Activated T-helper 17 cell treated with anti-CD3 and anti-CD28 coated beads, Interleukin-2, amount 50 U/mL, for 72 hours (primary cell): ENCODE measurements at regions not wholly inside any gene's neighbourhood (a gene's known extent, or its start where the extent isn't known, plus 50 kb on each side); places are given as distances from the start of the nearest gene placed in this dataset.
"Not testable (repeated sequence)": the region's sequence is repeated elsewhere in the genome, so short reads cannot be mapped to it uniquely, and the experiment has no call there.

Experiments
- ATAC-seq: fragments of 150-1000 bp; cut with Tn5 transposase; replicated peaks from 2 replicates; pipeline ENCODE4 v1.10.0; 2021; ENCODE audit warnings: mild to moderate bottlenecking, moderate library complexity
- H3K27ac Mint-ChIP-seq: one replicate; pipeline ENCODE4 v1.8.0; 2022; ENCODE audit warnings: mixed read lengths
- H3K27me3 Mint-ChIP-seq: one replicate; pipeline ENCODE4 v1.8.0; 2022; ENCODE audit warnings: mixed read lengths
- H3K36me3 Mint-ChIP-seq: one replicate; pipeline ENCODE4 v1.8.0; 2022; ENCODE audit warnings: low read depth, mild to moderate bottlenecking, mixed read lengths
- H3K4me1 Mint-ChIP-seq: one replicate; pipeline ENCODE4 v1.8.0; 2022; ENCODE audit warnings: mixed read lengths
- H3K4me3 Mint-ChIP-seq: one replicate; pipeline ENCODE4 v1.8.0; 2022; ENCODE audit warnings: mild to moderate bottlenecking, mixed read lengths
- H3K9me3 Mint-ChIP-seq: one replicate; pipeline ENCODE4 v1.8.0; 2022; ENCODE audit warnings: mixed read lengths

GRCh38 chr5:104045987-104046386 is 483.4 kb upstream of the NUDT12 start:
- Mint-ChIP-seq H3K27ac (no peak overlapping the region), H3K4me3 (no peak overlapping the region), H3K4me1 (no peaks in the 10 kb centered on the region), H3K36me3 (no peaks in the 10 kb centered on the region), H3K27me3 (no peaks in the 10 kb centered on the region), H3K9me3 (peaks cover 14% of the 10 kb centered on the region)
- ATAC-seq, result no peak

DNA sequence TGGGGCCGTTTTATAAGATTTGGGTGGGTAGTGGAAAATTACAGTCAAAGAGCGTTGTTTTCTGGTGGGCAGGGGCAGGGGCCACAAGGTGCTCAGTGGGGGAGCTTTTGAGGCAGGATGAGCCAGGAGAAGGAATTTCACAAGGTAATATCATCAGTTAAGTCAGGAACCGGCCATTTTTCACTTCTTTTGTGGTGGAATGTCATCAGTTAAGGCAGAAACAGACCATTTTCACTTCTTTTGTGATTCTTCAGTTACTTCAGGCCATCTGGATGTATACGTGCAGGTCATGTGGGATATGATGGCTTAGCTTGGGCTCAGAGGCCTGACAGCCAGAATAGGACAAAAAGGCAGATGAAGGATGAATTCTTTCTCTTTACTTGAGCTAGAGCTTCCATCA is 477.3 kb upstream of the NUDT12 start:
- H3K9me3 Mint-ChIP-seq, result peaks cover 12% of the 10 kb centered on the region
- not testable (repeated sequence) for H3K36me3 Mint-ChIP-seq, H3K4me1 Mint-ChIP-seq, H3K27me3 Mint-ChIP-seq, ATAC-seq, H3K4me3 Mint-ChIP-seq, H3K27ac Mint-ChIP-seq

DNA sequence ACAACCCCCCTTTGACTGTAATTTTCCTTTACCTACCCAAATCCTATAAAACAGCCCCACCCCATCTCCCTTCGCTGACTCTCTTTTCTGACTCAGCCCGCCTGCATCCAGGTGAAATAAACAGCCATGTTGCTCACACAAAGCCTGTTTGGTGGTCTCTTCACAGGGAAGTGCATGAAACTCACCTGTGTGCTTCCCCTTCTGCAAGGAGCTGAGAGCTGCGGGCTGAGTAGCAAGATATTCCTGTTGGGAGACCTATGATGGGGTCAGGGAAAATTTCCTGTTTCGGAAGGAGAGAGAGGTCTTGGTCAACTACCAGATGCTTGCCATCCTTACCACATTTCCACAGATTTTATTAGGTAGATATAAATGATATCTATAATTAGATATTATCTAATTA is 474.5 kb upstream of the NUDT12 start:
- not testable (repeated sequence) for H3K27ac Mint-ChIP-seq, H3K4me1 Mint-ChIP-seq, H3K36me3 Mint-ChIP-seq, H3K4me3 Mint-ChIP-seq, H3K27me3 Mint-ChIP-seq, ATAC-seq, H3K9me3 Mint-ChIP-seq

DNA sequence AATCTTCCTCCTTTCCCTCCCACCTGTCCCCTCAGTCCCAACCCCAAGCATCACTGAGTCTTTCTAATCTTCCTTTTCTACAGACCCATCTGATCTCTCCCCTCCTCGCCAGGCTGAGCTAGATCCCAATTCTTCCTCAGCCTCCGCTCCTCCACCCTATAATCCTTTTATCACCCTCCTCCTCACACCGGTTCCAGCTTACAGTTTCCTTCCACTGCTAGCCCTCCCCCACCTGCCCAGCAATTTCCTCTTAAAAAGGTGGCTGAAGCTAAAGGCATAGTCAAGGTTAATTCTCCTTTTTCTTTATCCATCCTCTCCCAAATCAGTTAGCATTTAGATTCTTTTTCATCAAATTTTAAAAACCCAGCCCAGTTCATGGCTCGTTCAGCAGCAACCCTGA is 470.6 kb upstream of the NUDT12 start:
- not testable (repeated sequence) for ATAC-seq, H3K27me3 Mint-ChIP-seq, H3K27ac Mint-ChIP-seq, H3K4me3 Mint-ChIP-seq, H3K9me3 Mint-ChIP-seq, H3K4me1 Mint-ChIP-seq, H3K36me3 Mint-ChIP-seq

DNA sequence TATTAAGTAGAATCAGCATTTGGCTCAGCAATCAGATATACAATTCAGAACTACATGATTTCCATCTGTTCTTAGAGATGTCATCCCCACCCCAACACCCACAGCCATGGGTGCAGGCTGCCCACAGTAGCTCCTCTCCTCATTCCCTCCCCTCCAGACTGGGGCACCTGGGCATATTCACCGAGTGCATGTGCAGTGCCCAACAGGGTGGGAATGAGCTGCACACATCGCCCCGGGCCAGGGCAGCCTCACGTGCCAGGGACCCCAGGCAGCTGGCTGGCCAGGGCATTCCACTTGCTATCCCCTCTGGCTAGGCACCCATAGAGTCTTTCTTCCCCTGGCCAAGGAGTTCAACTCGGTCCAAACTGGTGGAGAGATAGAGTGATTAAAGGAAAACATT is 461.9 kb upstream of the NUDT12 start:
- H3K4me1 Mint-ChIP-seq, result no peaks in the 10 kb centered on the region
- no peak for ATAC-seq
- no peak overlapping the region for H3K4me3 Mint-ChIP-seq
- H3K27me3 Mint-ChIP-seq, result no peaks in the 10 kb centered on the region
- no peaks in the 10 kb centered on the region for H3K36me3 Mint-ChIP-seq
- peaks cover 5% of the 10 kb centered on the region for H3K9me3 Mint-ChIP-seq
- no peak overlapping the region for H3K27ac Mint-ChIP-seq

DNA sequence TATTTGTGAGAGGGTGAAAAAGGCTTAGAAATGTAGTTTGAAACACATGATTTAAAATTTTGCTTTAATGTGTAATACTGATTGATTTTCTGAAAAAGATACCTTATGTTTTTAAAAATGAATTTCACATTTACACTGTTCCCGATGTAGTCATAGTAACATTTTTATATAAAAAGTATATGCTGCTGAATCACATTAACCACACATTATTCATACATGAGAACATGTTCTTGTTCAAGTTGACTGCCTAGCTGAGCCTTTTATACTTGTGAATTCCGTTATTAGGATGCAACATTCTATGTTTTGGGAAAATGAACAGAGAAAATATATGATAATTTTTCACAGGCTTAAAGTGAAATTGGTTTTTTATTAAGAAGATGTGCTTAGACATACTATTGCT is 461.1 kb upstream of the NUDT12 start:
- Mint-ChIP-seq H3K4me3 (no peak overlapping the region), H3K9me3 (peaks cover 8% of the 10 kb centered on the region), H3K4me1 (no peaks in the 10 kb centered on the region), H3K27me3 (no peaks in the 10 kb centered on the region), H3K27ac (no peak overlapping the region), H3K36me3 (no peaks in the 10 kb centered on the region)
- ATAC-seq, result no peak

DNA sequence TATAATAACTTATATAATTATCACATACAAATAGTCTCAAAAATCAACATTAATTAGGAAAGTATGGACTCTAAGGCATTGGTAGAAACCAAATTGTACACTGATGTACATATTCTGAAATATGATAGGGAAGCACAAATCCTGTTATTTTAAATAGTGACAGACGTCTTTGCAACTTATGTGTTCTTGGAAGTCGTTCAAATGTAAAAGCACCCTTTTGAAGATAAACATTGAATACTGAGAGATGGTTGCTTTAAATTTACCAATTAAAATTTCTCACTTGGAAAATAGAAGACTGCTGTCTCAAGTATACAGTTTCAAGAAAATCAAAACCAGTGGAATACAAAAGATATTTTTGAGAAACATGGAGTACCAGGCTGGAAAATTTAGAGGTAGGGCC is 457.4 kb upstream of the NUDT12 start:
- Mint-ChIP-seq H3K9me3 (peaks cover 9% of the 10 kb centered on the region), H3K27me3 (no peaks in the 10 kb centered on the region)

DNA sequence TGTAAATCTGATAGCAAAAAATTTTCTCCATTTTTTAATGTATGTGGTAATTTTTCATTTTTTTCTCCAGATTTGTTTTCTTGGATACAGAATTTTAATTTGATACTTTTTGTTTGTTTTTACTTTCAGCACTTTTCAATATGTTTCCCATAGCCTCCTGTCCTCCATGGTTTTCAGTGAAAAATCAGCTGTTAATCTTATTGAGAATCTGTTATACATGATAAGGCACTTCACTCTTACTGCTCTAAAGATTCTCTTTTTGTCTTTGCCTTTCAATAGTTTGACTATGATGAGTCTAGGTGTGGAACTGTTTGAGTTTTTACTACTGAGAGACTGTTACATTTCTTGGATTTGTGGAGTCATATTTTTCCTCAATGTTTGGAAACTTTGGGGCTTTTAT is 455.7 kb upstream of the NUDT12 start:
- ATAC-seq, result no peak
- H3K9me3 Mint-ChIP-seq, result peaks cover 12% of the 10 kb centered on the region
- no peaks in the 10 kb centered on the region for H3K27me3 Mint-ChIP-seq
- H3K36me3 Mint-ChIP-seq, result no peaks in the 10 kb centered on the region
- H3K4me1 Mint-ChIP-seq, result no peaks in the 10 kb centered on the region
- no peak overlapping the region for H3K4me3 Mint-ChIP-seq
- no peak overlapping the region for H3K27ac Mint-ChIP-seq

More for the DNA sequence above, 457.4 kb upstream of the NUDT12 start:
- H3K36me3 Mint-ChIP-seq, result no peaks in the 10 kb centered on the region
- no peak overlapping the region for H3K4me3 Mint-ChIP-seq
- ATAC-seq, result no peak
- no peaks in the 10 kb centered on the region for H3K4me1 Mint-ChIP-seq
- H3K27ac Mint-ChIP-seq, result no peak overlapping the region

DNA sequence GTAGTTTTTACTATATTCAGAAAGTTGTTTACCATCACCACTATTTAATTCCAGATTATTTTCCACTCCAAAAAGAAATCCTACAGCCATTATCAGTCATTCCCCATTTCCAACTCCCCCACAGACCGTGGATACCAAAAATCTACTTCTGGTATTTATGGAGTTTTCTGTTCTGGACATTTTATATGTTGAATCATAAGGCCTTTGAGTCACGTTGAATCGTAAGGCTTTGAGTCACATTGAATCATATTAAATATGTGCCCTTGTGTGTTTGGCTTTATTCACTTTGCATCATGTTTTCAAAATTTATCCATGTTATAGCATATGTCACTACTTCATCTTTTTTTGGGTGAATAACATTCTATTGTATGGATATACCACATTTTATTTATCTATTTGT is 454.1 kb upstream of the NUDT12 start:
- Mint-ChIP-seq H3K9me3 (peaks cover 12% of the 10 kb centered on the region), H3K27ac (no peak overlapping the region), H3K4me1 (no peaks in the 10 kb centered on the region), H3K27me3 (no peaks in the 10 kb centered on the region), H3K36me3 (no peaks in the 10 kb centered on the region), H3K4me3 (no peak overlapping the region)
- ATAC-seq, result no peak

- Mint-ChIP-seq H3K27ac (no peak overlapping the region), H3K27me3 (no peaks in the 10 kb centered on the region), H3K36me3 (no peaks in the 10 kb centered on the region), H3K9me3 (peaks cover 12% of the 10 kb centered on the region), H3K4me1 (no peaks in the 10 kb centered on the region), H3K4me3 (no peak overlapping the region)
- ATAC-seq, result no peak
Measured at GRCh38 chr5:104015765-104016164, 453.2 kb upstream of the NUDT12 start.

DNA sequence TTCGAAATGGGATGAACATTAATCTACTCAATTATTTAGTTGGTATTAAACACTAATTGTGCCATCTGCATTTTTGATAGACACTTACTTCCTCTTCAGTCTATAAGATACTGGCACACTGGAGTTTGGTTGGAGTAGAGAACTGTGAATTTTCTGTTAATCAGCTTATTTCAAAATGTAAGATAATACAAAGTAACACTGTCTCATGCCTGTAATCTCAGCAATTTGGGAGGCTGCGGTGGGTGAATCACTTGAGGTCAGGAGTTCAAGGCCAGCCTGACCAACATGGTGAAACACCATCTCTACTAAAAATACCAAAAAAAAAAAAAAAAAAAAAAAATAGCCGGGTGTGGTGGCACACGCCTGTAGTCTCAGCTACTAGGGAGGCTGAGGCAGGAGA is 440.2 kb upstream of the NUDT12 start:
- H3K36me3 Mint-ChIP-seq, H3K27ac Mint-ChIP-seq, H3K27me3 Mint-ChIP-seq, H3K9me3 Mint-ChIP-seq, H3K4me3 Mint-ChIP-seq, H3K4me1 Mint-ChIP-seq, ATAC-seq: not testable (repeated sequence)

DNA sequence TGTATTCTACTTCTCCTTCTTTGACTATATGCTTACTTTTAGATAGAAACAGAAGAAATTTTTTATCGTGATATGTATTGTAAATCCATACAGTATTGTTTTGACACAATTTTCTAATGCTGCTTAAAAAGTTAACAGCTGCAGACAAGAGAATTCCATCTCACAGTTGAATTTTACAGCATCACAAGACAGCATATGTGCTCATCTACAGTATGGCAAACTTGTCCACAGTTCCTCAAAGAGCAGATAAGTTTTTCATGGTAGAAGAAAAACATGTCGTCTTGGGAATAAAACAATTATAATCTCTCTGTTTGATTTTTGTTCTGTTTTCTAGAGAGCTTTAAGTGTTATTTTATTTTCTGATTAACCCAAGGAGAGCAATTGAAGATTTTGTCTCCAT is 438.5 kb upstream of the NUDT12 start:
- no peaks in the 10 kb centered on the region for H3K36me3 Mint-ChIP-seq

GRCh38 chr5:103993031-103993430 is 430.4 kb upstream of the NUDT12 start:
- Mint-ChIP-seq H3K4me1 (no peaks in the 10 kb centered on the region), H3K4me3 (no peak overlapping the region), H3K9me3 (peaks cover 8% of the 10 kb centered on the region), H3K27ac (no peak overlapping the region), H3K27me3 (no peaks in the 10 kb centered on the region), H3K36me3 (no peaks in the 10 kb centered on the region)
- no peak for ATAC-seq

More for the DNA sequence above, 438.5 kb upstream of the NUDT12 start:
- Mint-ChIP-seq H3K9me3 (no peaks in the 10 kb centered on the region), H3K27me3 (no peaks in the 10 kb centered on the region), H3K27ac (no peak overlapping the region), H3K4me1 (no peaks in the 10 kb centered on the region), H3K4me3 (no peak overlapping the region)
- ATAC-seq, result no peak

DNA sequence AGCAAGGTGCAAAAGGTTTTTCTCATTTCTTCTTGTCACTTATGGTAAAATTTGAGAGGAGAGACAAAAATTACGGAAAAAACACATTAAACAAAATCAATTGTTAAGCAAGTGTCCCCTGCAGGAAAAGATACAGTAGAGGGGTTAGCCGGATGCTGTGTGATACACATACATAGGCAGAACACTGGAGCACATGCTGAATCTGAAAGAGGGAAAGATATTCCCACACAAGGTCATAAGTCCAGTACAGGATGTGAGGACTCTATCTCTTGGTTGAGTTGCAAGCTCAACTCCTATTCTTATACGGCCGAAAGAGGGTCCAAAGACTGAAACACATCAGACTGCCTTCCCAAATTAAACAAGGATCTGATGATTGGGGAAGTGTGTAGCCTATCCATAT is 427.5 kb upstream of the NUDT12 start:
- Mint-ChIP-seq H3K27ac (no peak overlapping the region), H3K27me3 (no peaks in the 10 kb centered on the region), H3K4me3 (no peak overlapping the region), H3K9me3 (peaks cover 11% of the 10 kb centered on the region), H3K4me1 (no peaks in the 10 kb centered on the region), H3K36me3 (no peaks in the 10 kb centered on the region)
- no peak for ATAC-seq

DNA sequence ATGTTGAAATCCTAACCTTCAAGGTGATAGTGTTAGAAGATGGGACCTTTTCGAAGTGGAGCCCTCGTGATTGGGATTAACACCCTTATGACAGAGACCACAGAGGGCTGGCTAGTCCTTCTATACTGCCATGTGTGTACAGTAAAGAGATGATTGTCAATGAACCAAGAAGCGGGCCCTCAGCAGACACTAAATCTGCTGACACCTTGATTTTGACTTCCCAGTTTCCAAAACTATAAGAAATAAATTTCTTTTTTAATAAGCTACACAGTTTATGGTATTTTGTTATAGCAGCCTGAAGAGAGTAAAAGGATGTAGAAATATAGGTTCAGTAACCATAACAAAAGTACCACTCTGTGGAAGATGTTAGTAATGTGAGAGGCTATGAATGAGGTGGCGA is 419.0 kb upstream of the NUDT12 start:
- Mint-ChIP-seq H3K36me3 (no peaks in the 10 kb centered on the region), H3K27ac (no peak overlapping the region), H3K27me3 (no peaks in the 10 kb centered on the region), H3K9me3 (peaks cover 4% of the 10 kb centered on the region), H3K4me3 (no peak overlapping the region), H3K4me1 (no peaks in the 10 kb centered on the region)
- no peak for ATAC-seq

GRCh38 chr5:103973669-103974068 is 411.1 kb upstream of the NUDT12 start:
- H3K4me3 Mint-ChIP-seq, result no peak overlapping the region
- no peaks in the 10 kb centered on the region for H3K36me3 Mint-ChIP-seq
- no peaks in the 10 kb centered on the region for H3K27me3 Mint-ChIP-seq
- H3K27ac Mint-ChIP-seq, result no peak overlapping the region
- peaks cover 22% of the 10 kb centered on the region for H3K9me3 Mint-ChIP-seq
- no peaks in the 10 kb centered on the region for H3K4me1 Mint-ChIP-seq
- no peak for ATAC-seq
